Kidney (tissue), 13 donors: ENCODE measurements at regions not wholly inside any gene's neighbourhood (a gene's known extent, or its start where the extent isn't known, plus 50 kb on each side); places are given as distances from the start of the nearest gene placed in this dataset.

Source experiments
- DNase-seq, 5 donors: peaks; one replicate each; pipeline ENCODE4 v3.0.0-alpha.2; 2013 to 2020
- FAIRE-seq: peaks from 2 replicates; lab custom pipeline; 2012; peaks lifted over from hg19 to GRCh38; lab: Jason Lieb, UNC
- H3K27ac ChIP-seq, 2 donors: one replicate each; pipeline ENCODE4 v1.7.0; 2013; ENCODE audit warnings: low read depth in 2 of 2, low read length in 2 of 2, inconsistent platforms in 1 of 2
- H3K27me3 ChIP-seq: one replicate; pipeline ENCODE4 v1.7.1; 2013; ENCODE audit warnings: low read length, inconsistent platforms; ENCODE audit not compliant: control insufficient read depth, insufficient read depth
- H3K36me3 ChIP-seq, 3 donors: one replicate each; pipeline versions ENCODE4 v1.7.0 to v1.7.1; 2013; ENCODE audit warnings: low read length in 3 of 3, control low read depth in 1 of 3, inconsistent platforms in 1 of 3; ENCODE audit not compliant: insufficient read depth in 3 of 3, control insufficient read depth in 2 of 3
- H3K4me1 ChIP-seq, 3 donors: one replicate each; pipeline versions ENCODE4 v1.7.0 to v1.7.1; 2013; ENCODE audit warnings: low read length in 3 of 3, inconsistent platforms in 1 of 3, low read depth in 1 of 3; ENCODE audit not compliant: control insufficient read depth in 2 of 3, insufficient read depth in 2 of 3
- H3K4me3 ChIP-seq, 3 donors: one replicate each; pipeline versions ENCODE4 v1.7.0 to v1.8.1; 2013; ENCODE audit warnings: low read length in 3 of 3, control low read depth in 1 of 3, inconsistent platforms in 1 of 3
- H3K9ac ChIP-seq, 3 donors: one replicate each; pipeline versions ENCODE4 v1.7.0 to v1.7.1; 2013; ENCODE audit warnings: low read length in 3 of 3, control low read depth in 1 of 3, inconsistent platforms in 1 of 3
- H3K9me3 ChIP-seq, 3 donors: one replicate each; pipeline versions ENCODE4 v1.7.0 to v1.7.1; 2013; ENCODE audit warnings: low read length in 3 of 3, control low read depth in 1 of 3, inconsistent platforms in 1 of 3; ENCODE audit not compliant: control insufficient read depth in 2 of 3, insufficient read depth in 1 of 3
- CTCF ChIP-seq: IDR thresholded peaks from 3 replicates; pipeline ENCODE4 v1.5.1; 2012; ENCODE audit warnings: mild to moderate bottlenecking, moderate library complexity, borderline replicate concordance; ENCODE audit not compliant: insufficient read depth; ENCODE audit errors: extremely low read depth
- intact Hi-C: fragments of 100-400 bp; cut with DNase I; formaldehyde crosslinking; loops from one replicate; pipeline ENCODE4 v1.11.1; 2022
- donor health status: control.
- donor health status: control.
- donor health status: control.
- donor health status: control.
- donor health status: control.
- donor health status: DM: yes; HTN: yes; CAD: no.
- donor health status: Normal renal cell carcinoma (clear cell type).

- no peaks in the 10 kb centered on the region for H3K4me1 ChIP-seq
- TF ChIP-seq CTCF = no peak
- no peak overlapping the region for H3K9ac ChIP-seq
- no peaks in the 10 kb centered on the region for H3K9me3 ChIP-seq
- intact Hi-C loops = loop anchor here (10.0 kb wide), 1 partner anchor 1415 kb away; no protein-coding TSS in a partner anchor
- H3K27ac ChIP-seq = no peak overlapping the region
- H3K36me3 ChIP-seq = no peaks in the 10 kb centered on the region
- DNase-seq (peak in 1 of 5 donors; percentile 44), FAIRE-seq (no peak)
- no peaks in the 10 kb centered on the region for H3K27me3 ChIP-seq
- no peak overlapping the region for H3K4me3 ChIP-seq
Observed at GRCh38 chr10:4649886-4650508, 176.0 kb upstream of the AKR1E2 start.

- Histone ChIP-seq H3K4me1 (no peaks in the 10 kb centered on the region), H3K9me3 (no peaks in the 10 kb centered on the region), H3K4me3 (no peak overlapping the region), H3K9ac (no peak overlapping the region), H3K27ac (no peak overlapping the region), H3K36me3 (no peaks in the 10 kb centered on the region), H3K27me3 (no peaks in the 10 kb centered on the region)
- no peak for TF ChIP-seq CTCF
- no peak for FAIRE-seq
- intact Hi-C loops = no loop called here
- DNase-seq = no peak
Observed at GRCh38 chr10:4649471-4649870, 176.5 kb upstream of the AKR1E2 start.

- intact Hi-C loops = no loop called here
- no peaks in the 10 kb centered on the region for H3K36me3 ChIP-seq
- H3K27me3 ChIP-seq = no peaks in the 10 kb centered on the region
- H3K4me3 ChIP-seq = no peak overlapping the region
- FAIRE-seq (no peak), DNase-seq (no peak)
- H3K9me3 ChIP-seq = no peaks in the 10 kb centered on the region
- H3K9ac ChIP-seq = no peak overlapping the region
- no peaks in the 10 kb centered on the region for H3K4me1 ChIP-seq
- TF ChIP-seq CTCF = no peak
- no peak overlapping the region for H3K27ac ChIP-seq
Observed at GRCh38 chr10:4648999-4649398, 177.0 kb upstream of the AKR1E2 start.
